Lower leg skin (tissue), 3 donors: ENCODE measurements at regions not wholly inside any gene's neighbourhood (a gene's known extent, or its start where the extent isn't known, plus 50 kb on each side); places are given as distances from the start of the nearest gene placed in this dataset.

Source experiments
- CTCF ChIP-seq, 3 donors: fragments of 450-650 bp; IDR thresholded peaks; one replicate each; pipeline ENCODE4 v1.5.1; 2016; ENCODE audit warnings: antibody characterized with exemption in 3 of 3, mild to moderate bottlenecking in 3 of 3, moderate library complexity in 2 of 3
- POLR2A ChIP-seq, 2 donors: fragments of 450-650 bp; IDR thresholded peaks; one replicate each; pipeline ENCODE4 v1.6.1; 2016 to 2017; ENCODE audit warnings: antibody characterized with exemption in 2 of 2, mild to moderate bottlenecking in 1 of 2, moderate library complexity in 1 of 2

- TF ChIP-seq CTCF (IDR thresholded peaks at IDR 0.05) = no peak
- TF ChIP-seq POLR2A (IDR thresholded peaks at IDR 0.05) = no peak
These were observed 68.7 kb upstream of the CACNA1A start for GRCh38 chr19:13574933-13575332.
